HG02970 (cell line): ENCODE measurements at regions not wholly inside any gene's neighbourhood (a gene's known extent, or its start where the extent isn't known, plus 50 kb on each side); places are given as distances from the start of the nearest gene placed in this dataset.

Experiments
- ATAC-seq: cut with Tn5 transposase; IDR thresholded peaks from one replicate; pipeline ENCODE4 v1.9.1; 2021; ENCODE audit warnings: mild to moderate bottlenecking, moderate library complexity, moderate number of reproducible peaks; ENCODE audit not compliant: unreplicated experiment, low FRiP score

DNA sequence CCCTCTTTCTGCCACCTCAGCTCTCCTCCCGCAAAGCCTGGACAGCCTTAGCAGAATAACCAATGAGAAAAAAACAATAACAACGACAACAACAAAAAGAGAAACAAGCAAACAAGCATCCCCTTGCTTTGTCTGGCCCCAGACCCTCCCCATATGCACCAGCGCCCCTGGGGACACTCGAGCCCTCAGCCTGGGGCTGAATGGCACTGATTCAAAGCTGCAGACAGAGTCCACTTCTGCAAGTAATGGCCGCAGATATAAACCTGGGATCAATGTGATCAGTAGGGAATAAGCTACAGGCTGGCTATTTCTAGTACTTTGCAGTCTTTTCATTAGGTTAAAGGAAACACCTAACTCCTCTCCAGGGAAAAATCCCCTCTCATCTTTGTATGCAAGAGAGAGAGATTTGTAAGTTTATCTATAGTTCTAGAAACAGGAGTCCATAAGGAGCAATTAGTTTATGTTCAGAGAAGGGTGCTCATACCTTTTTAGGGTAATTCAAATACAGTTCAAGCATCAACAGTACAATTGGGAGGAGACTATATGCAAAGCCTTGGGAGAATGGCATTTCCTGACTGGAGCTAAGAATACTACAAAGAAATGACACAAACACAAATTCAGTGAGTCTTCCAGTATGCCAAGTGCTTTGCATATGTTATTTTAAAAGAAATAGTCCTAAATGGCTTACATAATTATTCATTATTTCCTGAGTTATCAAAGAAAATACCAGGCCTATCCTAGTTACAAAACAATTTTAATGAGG lies 122.3 kb upstream of the DDX18 start:
- ATAC-seq, result no peak

DNA sequence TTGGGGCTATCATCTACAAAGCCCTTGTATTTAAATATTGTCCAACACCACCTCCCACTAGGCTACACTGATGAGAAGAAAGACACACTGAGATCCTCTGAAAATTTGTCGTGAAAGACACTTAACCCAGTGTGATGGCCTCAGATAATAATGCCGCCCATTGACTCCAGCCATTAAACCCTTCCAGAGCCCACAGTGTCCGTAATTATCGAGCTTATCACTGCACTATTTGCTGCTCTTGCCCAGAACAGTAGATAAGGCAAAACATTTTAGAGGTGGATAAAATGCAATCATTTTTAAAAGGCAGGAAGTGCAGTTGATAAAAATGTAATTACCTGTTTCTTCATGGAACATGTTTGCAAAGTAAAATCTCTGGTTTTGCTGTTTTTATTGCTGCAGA lies 121.3 kb upstream of the DDX18 start:
- ATAC-seq, result no peak

DNA sequence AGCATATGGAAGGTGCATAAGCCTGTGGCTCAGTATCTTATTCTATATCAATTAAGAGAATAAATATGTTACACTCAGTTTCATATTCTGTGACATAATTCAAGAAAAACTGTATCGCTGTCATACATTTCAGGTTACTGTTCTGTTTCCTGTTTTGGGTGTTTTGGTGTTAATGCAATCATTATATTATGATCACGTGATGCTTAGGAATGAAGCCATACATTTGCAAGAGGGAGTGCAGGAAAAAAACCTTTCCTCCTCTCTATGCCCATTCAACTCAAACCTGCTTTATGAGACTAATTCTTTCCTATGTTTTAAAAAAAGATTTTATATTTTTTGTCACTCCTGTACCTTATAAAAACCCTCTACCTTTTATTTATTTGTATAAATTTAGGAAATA lies 120.8 kb upstream of the DDX18 start:
- no peak for ATAC-seq

- ATAC-seq, result no peak
Observed at GRCh38 chr2:117698287-117698686, 116.2 kb upstream of the DDX18 start.

DNA sequence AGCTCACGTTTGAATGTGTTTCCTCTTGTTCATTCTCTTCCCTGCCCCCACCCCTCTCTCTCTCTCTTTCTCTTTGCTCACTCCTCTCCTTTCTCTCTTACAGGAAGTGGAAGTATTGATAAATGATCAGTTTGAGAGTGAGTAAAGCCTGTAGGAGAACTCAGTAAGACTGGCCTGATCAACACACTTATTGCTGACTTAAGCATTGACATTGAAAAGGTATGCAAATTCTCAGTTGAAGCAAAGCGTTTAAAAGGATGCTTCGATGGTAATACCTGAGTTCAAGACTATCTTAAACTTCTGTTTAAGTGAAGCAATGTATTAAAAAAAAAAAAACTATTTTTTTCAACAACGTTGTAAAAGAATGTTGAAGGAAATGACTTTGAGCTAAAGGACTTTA lies 115.7 kb upstream of the DDX18 start:
- no peak for ATAC-seq

DNA sequence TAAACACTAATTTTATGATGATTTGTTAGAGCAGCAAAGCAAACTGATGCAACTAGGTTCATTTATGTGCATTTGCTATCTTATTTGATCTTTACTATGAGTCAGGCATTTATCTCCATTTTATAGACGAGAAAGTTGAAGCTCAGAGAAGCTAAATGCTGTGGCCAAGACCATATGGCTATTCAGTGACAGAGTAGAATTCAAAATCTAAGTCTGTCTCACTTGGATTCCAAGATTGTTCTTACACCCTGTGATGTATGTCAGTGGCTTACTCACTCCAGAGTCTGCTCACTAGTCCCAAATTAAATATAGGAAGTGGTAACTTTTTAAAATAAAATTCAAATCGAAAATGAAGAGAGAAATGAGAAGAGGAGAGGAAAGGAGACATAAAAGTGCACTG lies 114.0 kb upstream of the DDX18 start:
- no peak for ATAC-seq

GRCh38 chr2:117701365-117701764 lies 113.1 kb upstream of the DDX18 start:
- no peak for ATAC-seq

DNA sequence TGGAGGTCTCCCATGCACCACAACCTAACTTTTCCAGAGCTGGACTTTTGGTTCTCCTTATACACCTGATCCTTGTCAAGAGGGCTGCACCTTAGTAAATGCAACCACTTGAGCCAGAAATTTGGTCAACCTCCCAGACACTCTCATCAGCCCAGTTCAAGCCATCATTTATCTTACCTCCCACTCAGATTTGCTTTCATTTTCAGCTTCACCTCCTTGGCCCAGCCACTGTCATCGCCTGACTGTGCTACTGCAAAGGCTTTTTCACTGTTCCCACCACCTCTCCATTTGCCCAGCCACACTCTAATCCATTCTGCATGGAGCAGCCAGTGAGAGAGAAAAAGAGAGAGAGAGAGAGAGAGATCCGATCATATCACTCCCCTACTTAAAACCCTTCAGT lies 112.4 kb upstream of the DDX18 start:
- no peak for ATAC-seq

- ATAC-seq, result no peak
Observed at GRCh38 chr2:117703858-117704257, 110.6 kb upstream of the DDX18 start.

DNA sequence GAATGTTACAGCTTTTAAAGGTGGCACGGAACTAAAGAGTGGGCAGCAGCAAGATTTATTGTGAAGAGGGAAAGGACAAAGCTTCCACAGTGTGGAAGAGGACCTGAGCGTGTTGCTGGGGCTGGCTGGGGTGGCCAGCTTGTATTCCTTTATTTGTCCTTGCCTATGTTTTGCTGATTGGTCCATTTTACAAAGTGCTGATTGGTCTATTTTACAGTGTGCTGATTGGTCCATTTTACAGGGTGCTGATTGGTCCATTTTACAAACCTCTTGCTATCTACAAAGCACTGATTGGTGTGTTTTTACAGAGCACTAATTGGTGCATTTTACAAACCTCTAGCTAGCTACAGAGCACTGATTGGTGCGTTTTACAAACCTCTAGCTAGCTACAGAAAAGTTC lies 109.7 kb upstream of the DDX18 start:
- no peak for ATAC-seq

- no peak for ATAC-seq
Observed at GRCh38 chr2:117707874-117708273, 106.6 kb upstream of the DDX18 start.

DNA sequence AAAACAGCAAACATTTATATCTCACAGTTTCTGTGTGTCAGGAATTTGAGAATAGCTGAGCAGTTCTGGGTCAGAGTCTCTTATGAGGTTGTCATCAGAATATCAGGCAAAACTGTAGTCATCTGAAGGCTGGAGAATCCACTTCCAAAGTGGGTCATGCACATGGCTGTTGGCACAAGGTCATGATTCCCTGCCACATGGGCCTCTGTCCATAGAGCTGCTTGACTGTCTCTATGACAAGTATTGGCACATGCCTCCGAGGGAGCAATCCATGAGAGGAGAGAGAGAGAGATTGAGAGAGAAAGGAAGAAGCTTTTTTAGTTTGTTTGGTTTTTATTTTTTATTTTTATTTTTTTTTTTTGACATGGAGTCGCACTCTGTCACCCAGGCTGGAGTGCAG lies 101.8 kb upstream of the DDX18 start:
- no peak for ATAC-seq

- ATAC-seq, result no peak
Observed at GRCh38 chr2:117714110-117714509, 100.4 kb upstream of the DDX18 start.

DNA sequence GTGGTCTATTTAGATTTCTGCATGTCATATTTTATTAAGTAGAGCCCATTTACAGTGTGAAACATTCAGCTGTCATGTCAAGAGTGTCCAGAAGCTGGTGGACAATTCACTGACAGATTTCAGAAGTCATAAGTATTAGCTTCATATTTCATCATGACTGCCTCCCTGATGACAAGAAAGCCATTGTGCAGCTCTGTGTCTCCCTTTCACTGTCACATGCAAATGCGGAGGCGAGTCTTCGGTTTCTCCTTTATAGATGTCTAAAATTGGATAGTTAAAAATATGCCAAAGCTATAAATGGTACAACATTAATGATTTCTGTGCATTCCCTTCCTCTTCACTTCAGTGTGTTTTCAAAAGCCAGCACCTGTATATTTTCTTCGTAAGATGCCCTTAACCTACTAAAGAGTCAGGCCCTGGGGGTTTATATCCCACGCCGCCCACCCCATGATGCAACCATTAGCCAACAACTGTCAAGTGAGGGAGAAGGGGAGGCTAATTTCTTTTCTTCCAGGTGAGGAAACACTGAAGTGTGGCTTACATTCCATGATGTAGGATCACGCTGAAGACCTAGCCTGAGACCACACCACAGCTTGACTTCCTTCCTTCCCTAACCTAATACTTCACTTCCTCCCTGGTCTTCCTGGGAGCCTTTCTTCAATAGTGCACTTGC lies 99.6 kb upstream of the DDX18 start:
- no peak for ATAC-seq

DNA sequence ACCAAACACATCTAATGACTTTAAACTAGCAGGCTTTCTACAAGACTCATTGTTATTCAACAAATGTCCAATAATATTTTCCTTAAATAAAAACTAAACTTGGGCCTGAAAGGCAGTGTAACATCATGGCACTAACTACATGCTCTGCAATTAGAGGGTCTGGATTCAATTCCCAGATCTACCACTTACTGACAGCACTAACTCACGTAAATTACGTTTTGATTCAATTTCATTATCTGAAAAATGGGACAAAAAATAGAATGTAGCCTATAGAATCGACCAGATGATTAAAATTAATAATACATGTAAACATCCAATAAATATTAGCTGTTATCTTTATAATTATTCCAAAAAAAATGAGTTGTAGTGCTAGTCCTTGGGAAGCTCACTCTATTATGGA lies 98.0 kb upstream of the DDX18 start:
- ATAC-seq, result no peak

DNA sequence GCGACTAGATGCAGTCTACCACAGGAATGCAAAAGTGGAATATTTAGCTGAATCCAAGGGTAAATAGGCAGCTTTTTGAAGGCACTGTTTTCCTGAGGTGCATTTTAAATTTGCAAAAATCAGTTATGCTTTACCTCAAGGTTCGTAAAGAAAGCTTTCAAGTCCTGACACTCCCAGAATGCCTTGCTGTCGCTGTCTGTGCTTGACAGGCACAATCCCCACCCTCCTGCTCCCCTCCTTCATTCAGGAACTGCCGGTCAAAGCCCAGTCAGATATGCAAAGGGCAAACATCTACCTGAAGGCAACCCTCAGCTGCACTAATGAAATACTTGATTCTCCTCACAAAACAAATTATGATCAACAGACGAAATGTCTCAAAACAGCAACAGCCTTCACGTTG lies 97.4 kb upstream of the DDX18 start:
- ATAC-seq, result no peak

GRCh38 chr2:117718048-117718447 lies 96.4 kb upstream of the DDX18 start:
- no peak for ATAC-seq

- no peak for ATAC-seq
Observed at GRCh38 chr2:117720765-117721164, 93.7 kb upstream of the DDX18 start.

- ATAC-seq, result no peak
Observed at GRCh38 chr2:117723483-117723882, 91.0 kb upstream of the DDX18 start.

- no peak for ATAC-seq
Observed at GRCh38 chr2:117723888-117724434, 90.5 kb upstream of the DDX18 start.

GRCh38 chr2:117726747-117727146 lies 87.7 kb upstream of the DDX18 start:
- no peak for ATAC-seq

DNA sequence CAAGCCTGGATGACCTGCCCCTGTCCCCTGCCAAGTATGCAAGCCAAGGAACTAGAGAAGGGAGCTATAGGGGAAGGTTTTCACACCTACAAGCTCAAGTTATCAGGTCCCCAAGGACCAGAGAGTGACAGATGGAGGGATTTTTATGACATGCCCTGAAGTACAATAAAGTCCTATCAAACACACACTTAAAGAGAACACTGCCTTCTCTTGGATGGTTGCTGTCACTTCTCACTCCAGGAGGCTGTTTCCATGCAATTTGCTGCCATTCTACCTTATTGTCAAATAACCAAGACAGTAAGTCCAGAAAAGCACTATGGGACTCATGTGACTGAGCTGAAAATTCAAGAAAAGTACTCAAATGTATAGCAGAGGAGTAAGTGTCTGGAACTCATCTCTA lies 76.6 kb upstream of the DDX18 start:
- no peak for ATAC-seq
